Stimulated activated CD8-positive, alpha-beta memory T cell treated with anti-CD3 and anti-CD28 coated beads, Interleukin-15, amount 100 ng/mL, for 24 hours (primary cell): ENCODE measurements at regions not wholly inside any gene's neighbourhood (a gene's known extent, or its start where the extent isn't known, plus 50 kb on each side); places are given as distances from the start of the nearest gene placed in this dataset.

ENCODE experiments used
- DNase-seq: peaks from one replicate; pipeline ENCODE4 v3.0.0-alpha.2; 2020; ENCODE audit warnings: low read depth

- no peak for DNase-seq
These were observed 234.8 kb downstream of the PIK3R1 start for GRCh38 chr5:68450245-68450852.

GRCh38 chr5:68452286-68452685 lies 236.7 kb downstream of the PIK3R1 start:
- no peak for DNase-seq

GRCh38 chr5:68454172-68454571 lies 238.6 kb downstream of the PIK3R1 start:
- no peak for DNase-seq

GRCh38 chr5:68454766-68455165 lies 239.2 kb downstream of the PIK3R1 start:
- no peak for DNase-seq

- no peak for DNase-seq
These were observed 239.7 kb downstream of the PIK3R1 start for GRCh38 chr5:68455216-68455615.

- no peak for DNase-seq
These were observed 241.2 kb downstream of the PIK3R1 start for GRCh38 chr5:68456756-68457217.

GRCh38 chr5:68457285-68457684 lies 241.7 kb downstream of the PIK3R1 start:
- no peak for DNase-seq

- DNase-seq, result no peak
These were observed 243.0 kb downstream of the PIK3R1 start for GRCh38 chr5:68458416-68459021.

GRCh38 chr5:68459093-68459809 lies 243.7 kb downstream of the PIK3R1 start:
- DNase-seq, result no peak

- DNase-seq, result no peak
These were observed 244.2 kb downstream of the PIK3R1 start for GRCh38 chr5:68459810-68460139.

- no peak for DNase-seq
These were observed 244.7 kb downstream of the PIK3R1 start for GRCh38 chr5:68460147-68460798.

GRCh38 chr5:68463606-68464005 lies 248.1 kb downstream of the PIK3R1 start:
- no peak for DNase-seq

- no peak for DNase-seq
These were observed 248.9 kb downstream of the PIK3R1 start for GRCh38 chr5:68464424-68464823.

GRCh38 chr5:68465133-68465532 lies 249.6 kb downstream of the PIK3R1 start:
- no peak for DNase-seq

GRCh38 chr5:68465934-68466551 lies 250.5 kb downstream of the PIK3R1 start:
- DNase-seq, result no peak

- DNase-seq, result no peak
These were observed 251.7 kb downstream of the PIK3R1 start for GRCh38 chr5:68467208-68467607.

- no peak for DNase-seq
These were observed 252.2 kb downstream of the PIK3R1 start for GRCh38 chr5:68467794-68468193.

GRCh38 chr5:68468322-68468721 lies 252.8 kb downstream of the PIK3R1 start:
- DNase-seq, result no peak

GRCh38 chr5:68475476-68475983 lies 260.0 kb downstream of the PIK3R1 start:
- DNase-seq, result no peak

- DNase-seq, result no peak
These were observed 261.3 kb downstream of the PIK3R1 start for GRCh38 chr5:68476854-68477253.

- DNase-seq, result no peak
These were observed 262.9 kb downstream of the PIK3R1 start for GRCh38 chr5:68478301-68479095.
